ENCODE measurements at regions not wholly inside any gene's neighbourhood (a gene's known extent, or its start where the extent isn't known, plus 50 kb on each side); places are given as distances from the start of the nearest gene placed in this dataset.
"Not testable (repeated sequence)": the region's sequence is repeated elsewhere in the genome, so short reads cannot be mapped to it uniquely, and the experiment has no call there.

GRCh38 chr5:1983401-1983800, 100.7 kb upstream of the IRX4 start:
- TF ChIP-seq CTCF (IDR thresholded peaks at IDR 0.05; ENCODE audit: low read depth, low read length, poor library complexity, severe bottlenecking) (no peak), EZH2phosphoT487 (IDR thresholded peaks at IDR 0.05; ENCODE audit: borderline replicate concordance, low read length) (no peak)
- Histone ChIP-seq H3K9me2 (replicated peaks; ENCODE audit: control insufficient read depth, low read length) (no peaks in the 10 kb centered on the region), H3K27ac (ENCODE audit: low read depth, low read length) (no peak overlapping the region), H3K4me3 (ENCODE audit: low read length) (no peak overlapping the region), H3K9me3 (ENCODE audit: control insufficient read depth, insufficient read depth, low read length) (no peaks in the 10 kb centered on the region), H4K20me1 (ENCODE audit: control insufficient read depth, insufficient read depth, low read depth, low read length) (no peaks in the 10 kb centered on the region), H3K4me2 (ENCODE audit: low read length) (no peak overlapping the region), H3K27me3 (ENCODE audit: control insufficient read depth, low read length) (0 out of 2 replicates have a peak, but pooled peaks cover 7% of the 10 kb centered on the region), H3K79me2 (ENCODE audit: control insufficient read depth, low read length) (no peaks in the 10 kb centered on the region), H3F3A (ENCODE audit: control insufficient read depth, insufficient read depth) (no peaks in the 10 kb centered on the region), H3K36me3 (ENCODE audit: control insufficient read depth, low read length) (no peaks in the 10 kb centered on the region), H3K4me1 (ENCODE audit: control insufficient read depth, low read length) (no peaks in the 10 kb centered on the region)

- H3K9me3 ChIP-seq (ENCODE audit: control insufficient read depth, insufficient read depth, low read length); H3K36me3 ChIP-seq (ENCODE audit: control insufficient read depth, low read length); H3K79me2 ChIP-seq (ENCODE audit: control insufficient read depth, low read length); H3K4me2 ChIP-seq (ENCODE audit: low read length); H3K27me3 ChIP-seq (ENCODE audit: control insufficient read depth, low read length); H3K4me3 ChIP-seq (ENCODE audit: low read length); H3K9me2 ChIP-seq (replicated peaks; ENCODE audit: control insufficient read depth, low read length); H3K4me1 ChIP-seq (ENCODE audit: control insufficient read depth, low read length); H3F3A ChIP-seq (ENCODE audit: control insufficient read depth, insufficient read depth); H4K20me1 ChIP-seq (ENCODE audit: control insufficient read depth, insufficient read depth, low read depth, low read length); H3K27ac ChIP-seq (ENCODE audit: low read depth, low read length): not testable (repeated sequence)
Observed at GRCh38 chr5:1982561-1982960, 99.8 kb upstream of the IRX4 start.

GRCh38 chr5:1975898-1976765, 93.4 kb upstream of the IRX4 start:
- Histone ChIP-seq H3K79me2 (ENCODE audit: control insufficient read depth, low read length) (no peaks in the 10 kb centered on the region), H3K27me3 (ENCODE audit: control insufficient read depth, low read length) (no peaks in the 10 kb centered on the region), H3F3A (ENCODE audit: control insufficient read depth, insufficient read depth) (no peaks in the 10 kb centered on the region), H3K27ac (ENCODE audit: low read depth, low read length) (no peak overlapping the region), H3K4me1 (ENCODE audit: control insufficient read depth, low read length) (no peaks in the 10 kb centered on the region), H3K4me3 (ENCODE audit: low read length) (no peak overlapping the region), H3K36me3 (ENCODE audit: control insufficient read depth, low read length) (no peaks in the 10 kb centered on the region), H3K9me3 (ENCODE audit: control insufficient read depth, insufficient read depth, low read length) (no peaks in the 10 kb centered on the region), H3K9me2 (replicated peaks; ENCODE audit: control insufficient read depth, low read length) (no peaks in the 10 kb centered on the region), H3K4me2 (ENCODE audit: low read length) (no peak overlapping the region), H4K20me1 (ENCODE audit: control insufficient read depth, insufficient read depth, low read depth, low read length) (no peaks in the 10 kb centered on the region)
- no peak for TF ChIP-seq EZH2phosphoT487 (IDR thresholded peaks at IDR 0.05; ENCODE audit: borderline replicate concordance, low read length)
- peak; percentile 26 for TF ChIP-seq CTCF (IDR thresholded peaks at IDR 0.05; ENCODE audit: low read depth, low read length, poor library complexity, severe bottlenecking)

GRCh38 chr5:1975406-1975715, 92.6 kb upstream of the IRX4 start:
- Histone ChIP-seq H3K36me3 (ENCODE audit: control insufficient read depth, low read length) (no peaks in the 10 kb centered on the region), H3K27me3 (ENCODE audit: control insufficient read depth, low read length) (no peaks in the 10 kb centered on the region), H3K4me2 (ENCODE audit: low read length) (no peak overlapping the region), H3K9me3 (ENCODE audit: control insufficient read depth, insufficient read depth, low read length) (no peaks in the 10 kb centered on the region), H3K27ac (ENCODE audit: low read depth, low read length) (no peak overlapping the region), H4K20me1 (ENCODE audit: control insufficient read depth, insufficient read depth, low read depth, low read length) (no peaks in the 10 kb centered on the region), H3F3A (ENCODE audit: control insufficient read depth, insufficient read depth) (no peaks in the 10 kb centered on the region), H3K79me2 (ENCODE audit: control insufficient read depth, low read length) (no peaks in the 10 kb centered on the region), H3K4me1 (ENCODE audit: control insufficient read depth, low read length) (no peaks in the 10 kb centered on the region), H3K4me3 (ENCODE audit: low read length) (no peak overlapping the region), H3K9me2 (replicated peaks; ENCODE audit: control insufficient read depth, low read length) (no peaks in the 10 kb centered on the region)
- no peak for TF ChIP-seq CTCF (IDR thresholded peaks at IDR 0.05; ENCODE audit: low read depth, low read length, poor library complexity, severe bottlenecking)
- no peak for TF ChIP-seq EZH2phosphoT487 (IDR thresholded peaks at IDR 0.05; ENCODE audit: borderline replicate concordance, low read length)

Data from DOHH2 (cell line).